ENCODE measurements at regions not wholly inside any gene's neighbourhood (a gene's known extent, or its start where the extent isn't known, plus 50 kb on each side); places are given as distances from the start of the nearest gene placed in this dataset.
A peak's percentile ranks its signal among the peaks of the same experiment; 100 is the strongest.

DNA sequence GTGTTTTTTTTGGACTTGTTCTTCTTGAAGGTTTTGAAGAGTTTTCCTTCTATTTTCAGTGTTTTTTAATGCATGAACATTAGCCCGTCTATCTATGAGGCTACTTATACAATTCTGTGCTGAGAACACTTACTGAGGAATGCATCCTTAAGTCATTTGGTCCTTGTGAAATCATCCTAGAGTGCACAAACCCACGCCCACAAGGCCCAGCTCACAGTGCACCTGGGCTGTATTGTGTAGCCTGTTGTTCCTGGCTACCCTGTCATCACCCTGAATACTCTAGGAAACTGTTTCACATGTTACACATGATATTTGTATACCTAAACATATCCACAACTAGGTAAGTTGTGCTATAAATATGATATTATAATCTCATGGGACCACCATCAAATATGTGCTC is 1226.7 kb downstream of the NLGN4Y start:
- H3K36me3 ChIP-seq (ENCODE audit: control insufficient read depth in 2 of 3, insufficient read depth in 3 of 3, low read length in 3 of 3) = no peaks in the 10 kb centered on the region
- no peak overlapping the region for H3K27ac ChIP-seq (ENCODE audit: low read depth in 2 of 2, low read length in 2 of 2)
- H3K9me3 ChIP-seq (ENCODE audit: control insufficient read depth in 2 of 3, insufficient read depth in 1 of 3, low read length in 3 of 3) = no peaks in the 10 kb centered on the region
- no peak for FAIRE-seq
- H3K9ac ChIP-seq (ENCODE audit: low read length in 3 of 3) = no peak overlapping the region
- H3K4me1 ChIP-seq (ENCODE audit: control insufficient read depth in 2 of 3, insufficient read depth in 2 of 3, low read depth in 1 of 3, low read length in 3 of 3) = no peaks in the 10 kb centered on the region
- TF ChIP-seq, protein P1, sequence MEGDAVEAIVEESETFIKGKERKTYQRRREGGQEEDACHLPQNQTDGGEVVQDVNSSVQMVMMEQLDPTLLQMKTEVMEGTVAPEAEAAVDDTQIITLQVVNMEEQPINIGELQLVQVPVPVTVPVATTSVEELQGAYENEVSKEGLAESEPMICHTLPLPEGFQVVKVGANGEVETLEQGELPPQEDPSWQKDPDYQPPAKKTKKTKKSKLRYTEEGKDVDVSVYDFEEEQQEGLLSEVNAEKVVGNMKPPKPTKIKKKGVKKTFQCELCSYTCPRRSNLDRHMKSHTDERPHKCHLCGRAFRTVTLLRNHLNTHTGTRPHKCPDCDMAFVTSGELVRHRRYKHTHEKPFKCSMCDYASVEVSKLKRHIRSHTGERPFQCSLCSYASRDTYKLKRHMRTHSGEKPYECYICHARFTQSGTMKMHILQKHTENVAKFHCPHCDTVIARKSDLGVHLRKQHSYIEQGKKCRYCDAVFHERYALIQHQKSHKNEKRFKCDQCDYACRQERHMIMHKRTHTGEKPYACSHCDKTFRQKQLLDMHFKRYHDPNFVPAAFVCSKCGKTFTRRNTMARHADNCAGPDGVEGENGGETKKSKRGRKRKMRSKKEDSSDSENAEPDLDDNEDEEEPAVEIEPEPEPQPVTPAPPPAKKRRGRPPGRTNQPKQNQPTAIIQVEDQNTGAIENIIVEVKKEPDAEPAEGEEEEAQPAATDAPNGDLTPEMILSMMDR (IDR thresholded peaks at IDR 0.05; ENCODE audit: borderline replicate concordance, extremely low read depth, insufficient read depth) = no peak
- H3K27me3 ChIP-seq (ENCODE audit: control insufficient read depth, insufficient read depth, low read length) = no peaks in the 10 kb centered on the region
- intact Hi-C loops (cut with DNase I) = no loop called here
- DNase-seq = no peak
- H3K4me3 ChIP-seq (ENCODE audit: low read length in 3 of 3) = no peak overlapping the region

DNA sequence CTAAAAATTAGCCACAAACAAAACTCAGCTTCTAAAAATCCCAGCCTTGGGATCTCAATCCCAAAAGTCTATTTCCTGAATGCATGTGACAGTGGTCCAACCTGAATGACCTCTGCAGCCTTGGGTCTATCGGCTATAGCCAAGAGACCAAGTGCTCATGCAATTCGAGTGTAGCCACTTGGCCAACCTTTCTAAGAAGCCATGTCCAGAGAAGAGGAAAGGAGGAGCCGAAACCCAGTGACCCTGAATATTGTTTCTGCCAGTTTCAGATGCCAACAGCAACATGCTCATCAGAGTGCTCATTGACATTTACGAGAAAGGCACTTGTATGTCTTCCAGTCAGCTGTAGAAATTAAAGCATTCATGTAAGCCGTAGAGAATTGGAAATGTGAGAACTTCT is 1231.9 kb downstream of the NLGN4Y start:
- H3K4me1 ChIP-seq (ENCODE audit: control insufficient read depth in 2 of 3, insufficient read depth in 2 of 3, low read depth in 1 of 3, low read length in 3 of 3) = no peaks in the 10 kb centered on the region
- no peak overlapping the region for H3K9ac ChIP-seq (ENCODE audit: low read length in 3 of 3)
- no peak overlapping the region for H3K4me3 ChIP-seq (ENCODE audit: low read length in 3 of 3)
- intact Hi-C loops (cut with DNase I) = no loop called here
- no peaks in the 10 kb centered on the region for H3K36me3 ChIP-seq (ENCODE audit: control insufficient read depth in 2 of 3, insufficient read depth in 3 of 3, low read length in 3 of 3)
- H3K27me3 ChIP-seq (ENCODE audit: control insufficient read depth, insufficient read depth, low read length) = no peaks in the 10 kb centered on the region
- no peak overlapping the region for H3K27ac ChIP-seq (ENCODE audit: low read depth in 2 of 2, low read length in 2 of 2)
- no peak for FAIRE-seq
- TF ChIP-seq, protein P1 (IDR thresholded peaks at IDR 0.05; ENCODE audit: borderline replicate concordance, extremely low read depth, insufficient read depth) = no peak
- H3K9me3 ChIP-seq (ENCODE audit: control insufficient read depth in 2 of 3, insufficient read depth in 1 of 3, low read length in 3 of 3) = no peaks in the 10 kb centered on the region
- DNase-seq = no peak

DNA sequence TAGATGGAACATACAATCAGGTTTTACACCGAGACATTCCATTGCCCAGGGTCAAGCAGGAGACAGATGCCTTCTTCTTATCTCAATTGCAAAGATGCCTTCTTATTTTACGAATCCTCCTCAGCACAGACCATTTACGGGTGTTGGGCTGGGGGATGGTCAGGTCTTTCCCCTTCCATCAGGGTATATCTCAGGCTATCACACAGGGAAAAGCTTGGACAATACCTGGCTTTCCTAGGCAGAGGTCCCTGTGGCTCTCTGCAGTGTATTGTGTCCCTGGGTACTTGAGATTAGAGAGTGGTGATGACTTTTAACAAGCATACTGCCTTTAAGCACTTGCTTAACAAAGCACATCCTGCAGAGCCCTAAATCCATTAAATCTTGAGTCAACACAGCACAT is 1249.2 kb downstream of the NLGN4Y start:
- FAIRE-seq = no peak
- TF ChIP-seq, protein P1 (IDR thresholded peaks at IDR 0.05; ENCODE audit: borderline replicate concordance, extremely low read depth, insufficient read depth) = no peak
- Histone ChIP-seq H3K36me3 (ENCODE audit: control insufficient read depth in 2 of 3, insufficient read depth in 3 of 3, low read length in 3 of 3) (no peaks in the 10 kb centered on the region), H3K27ac (ENCODE audit: low read depth in 2 of 2, low read length in 2 of 2) (no peak overlapping the region), H3K4me3 (ENCODE audit: low read length in 3 of 3) (no peak overlapping the region), H3K9me3 (ENCODE audit: control insufficient read depth in 2 of 3, insufficient read depth in 1 of 3, low read length in 3 of 3) (no peaks in the 10 kb centered on the region), H3K4me1 (ENCODE audit: control insufficient read depth in 2 of 3, insufficient read depth in 2 of 3, low read depth in 1 of 3, low read length in 3 of 3) (no peaks in the 10 kb centered on the region), H3K27me3 (ENCODE audit: control insufficient read depth, insufficient read depth, low read length) (no peaks in the 10 kb centered on the region), H3K9ac (ENCODE audit: low read length in 3 of 3) (no peak overlapping the region)
- DNase-seq = no peak
- intact Hi-C loops (cut with DNase I) = no loop called here

DNA sequence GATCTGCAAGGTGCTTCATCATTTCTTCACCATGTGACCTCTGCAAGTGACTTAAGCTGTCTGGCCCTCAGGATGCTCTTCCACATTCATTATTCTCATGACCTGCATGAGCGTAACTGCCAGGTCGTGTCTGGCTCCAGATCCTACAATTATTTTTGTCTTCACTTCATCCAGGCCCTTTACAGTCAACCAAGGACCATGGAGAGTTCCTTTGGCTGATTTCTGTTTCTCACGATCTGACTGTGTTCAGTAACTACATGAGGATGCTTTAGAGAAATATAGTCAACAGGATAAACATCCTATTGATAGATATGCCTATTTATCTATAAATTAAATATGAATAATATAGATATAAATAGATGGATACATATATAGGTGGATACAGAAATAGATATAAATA is 1251.6 kb downstream of the NLGN4Y start:
- H3K9ac ChIP-seq (ENCODE audit: low read length in 3 of 3) = no peak overlapping the region
- DNase-seq = peak in 1 of 5 donors; percentile 0
- TF ChIP-seq, protein P1 (IDR thresholded peaks at IDR 0.05; ENCODE audit: borderline replicate concordance, extremely low read depth, insufficient read depth) = no peak
- H3K36me3 ChIP-seq (ENCODE audit: control insufficient read depth in 2 of 3, insufficient read depth in 3 of 3, low read length in 3 of 3) = no peaks in the 10 kb centered on the region
- no peak for FAIRE-seq
- no peaks in the 10 kb centered on the region for H3K27me3 ChIP-seq (ENCODE audit: control insufficient read depth, insufficient read depth, low read length)
- H3K4me1 ChIP-seq (ENCODE audit: control insufficient read depth in 2 of 3, insufficient read depth in 2 of 3, low read depth in 1 of 3, low read length in 3 of 3) = no peaks in the 10 kb centered on the region
- no peak overlapping the region for H3K27ac ChIP-seq (ENCODE audit: low read depth in 2 of 2, low read length in 2 of 2)
- intact Hi-C loops (cut with DNase I) = no loop called here
- no peaks in the 10 kb centered on the region for H3K9me3 ChIP-seq (ENCODE audit: control insufficient read depth in 2 of 3, insufficient read depth in 1 of 3, low read length in 3 of 3)
- no peak overlapping the region for H3K4me3 ChIP-seq (ENCODE audit: low read length in 3 of 3)
